Adrenal gland (tissue), 5 donors: ENCODE measurements at regions not wholly inside any gene's neighbourhood (a gene's known extent, or its start where the extent isn't known, plus 50 kb on each side); places are given as distances from the start of the nearest gene placed in this dataset.

Experiments used
- CTCF ChIP-seq, 6 experiments: fragments of 450-650 bp in 4 of 6; fragments of 200-600 bp in 2 of 6; sonication (generic) in 1 of 6; IDR thresholded peaks; 1 replicate in 5 of 6; 2 replicates in 1 of 6; pipeline versions ENCODE4 v1.5.1 to v1.8.0; 2016 to 2021; ENCODE audit warnings: antibody characterized with exemption in 6 of 6, mild to moderate bottlenecking in 2 of 6, moderate library complexity in 1 of 6
- POLR2A ChIP-seq, 2 donors: fragments of 450-650 bp; IDR thresholded peaks; one replicate each; pipeline ENCODE4 v1.6.1; 2017; ENCODE audit warnings: antibody characterized with exemption in 2 of 2, mild to moderate bottlenecking in 2 of 2, moderate library complexity in 1 of 2
- donor health status: DM: no; HTN: no; CAD: no.

- TF ChIP-seq CTCF (IDR thresholded peaks at IDR 0.05) (no peak), POLR2A (IDR thresholded peaks at IDR 0.05) (no peak)
Measured at GRCh38 chr9:115730845-115731244, 422.7 kb upstream of the PAPPA start.
